Panc1 (cell line): ENCODE measurements at regions not wholly inside any gene's neighbourhood (a gene's known extent, or its start where the extent isn't known, plus 50 kb on each side); places are given as distances from the start of the nearest gene placed in this dataset.

Experiments
- ATAC-seq: fragments of 200-7000 bp; cut with Tn5 transposase; 2 replicates; pipeline ENCODE4 v1.9.1; 2020; ENCODE audit warnings: mild to moderate bottlenecking, moderate library complexity
- BruUV-seq: library from RNA; stranded (reverse); fragments of 400-500 nt; replicated peaks from 2 replicates; lab custom pipeline; 2021; lab: Mats Ljungman, UMichigan
- CTCF ChIA-PET: fragments of 300-600 bp; sonication (Branson Sonifier 250); formaldehyde crosslinking; loops from one replicate; lab custom pipeline; 2022; ENCODE audit warnings: antibody characterized with exemption; lab: Charles Lee
- POLR2A ChIA-PET: fragments of 300-600 bp; sonication (Branson Sonifier 250); formaldehyde crosslinking; loops from one replicate; lab custom pipeline; 2022; ENCODE audit warnings: antibody characterized with exemption; lab: Charles Lee
- DNase-seq: peaks from one replicate; pipeline ENCODE4 v3.0.0-alpha.2; 2010; ENCODE audit warnings: low read depth, low spot score
- H3K27ac ChIP-seq: 2 replicates; pipeline ENCODE4 v1.5.1; 2011; ENCODE audit warnings: mild to moderate bottlenecking, low read length, inconsistent platforms
- H3K27me3 ChIP-seq: fragments of 200-500 bp; sonication (Bioruptor generic); 2 replicates; pipeline ENCODE4 v1.6.0; 2014; ENCODE audit warnings: low read length, inconsistent platforms; ENCODE audit not compliant: control insufficient read depth, insufficient read depth
- H3K36me3 ChIP-seq: fragments of 200-500 bp; sonication (Bioruptor generic); 2 replicates; pipeline ENCODE4 v1.5.1; 2014; ENCODE audit warnings: inconsistent platforms, mild to moderate bottlenecking, low read length, moderate library complexity; ENCODE audit not compliant: control insufficient read depth, insufficient read depth
- H3K4me1 ChIP-seq: 2 replicates; pipeline ENCODE4 v1.5.1; 2011; ENCODE audit warnings: inconsistent platforms, mild to moderate bottlenecking, low read length, moderate library complexity; ENCODE audit not compliant: control insufficient read depth, insufficient read depth
- H3K4me3 ChIP-seq, 2 experiments: 2 replicates each; pipeline ENCODE4 v1.5.1; 2011 to 2012; ENCODE audit warnings: low read depth in 2 of 2, low read length in 2 of 2, mild to moderate bottlenecking in 2 of 2, inconsistent platforms in 1 of 2, moderate library complexity in 1 of 2
- H3K9me3 ChIP-seq: fragments of 200-500 bp; sonication (Bioruptor generic); 2 replicates; pipeline ENCODE4 v1.5.1; 2014; ENCODE audit warnings: low read depth, mild to moderate bottlenecking, inconsistent platforms, low read length, moderate library complexity; ENCODE audit not compliant: control insufficient read depth, insufficient read depth
- CTCF ChIP-seq: fragments of 450-650 bp; IDR thresholded peaks from 2 replicates; pipeline ENCODE4 v1.5.1; 2017; ENCODE audit warnings: mild to moderate bottlenecking
- POLR2AphosphoS5 ChIP-seq: IDR thresholded peaks from 2 replicates; pipeline ENCODE4 v1.6.1; 2012; ENCODE audit warnings: mild to moderate bottlenecking, low read depth, low read length, moderate library complexity
- REST ChIP-seq, 2 experiments: IDR thresholded peaks; 2 replicates each; pipeline ENCODE4 v1.6.1; 2011 to 2012; ENCODE audit warnings: low read depth in 2 of 2, control low read depth in 1 of 2, low read length in 1 of 2, mild to moderate bottlenecking in 1 of 2, moderate library complexity in 1 of 2; ENCODE audit not compliant: insufficient read depth in 1 of 2
- SIN3A ChIP-seq: IDR thresholded peaks from 2 replicates; pipeline ENCODE4 v1.6.1; 2012; ENCODE audit warnings: low read depth, mild to moderate bottlenecking, low read length, moderate library complexity, borderline replicate concordance; ENCODE audit not compliant: insufficient read depth
- TCF7L2 ChIP-seq: IDR thresholded peaks from 2 replicates; pipeline ENCODE4 v1.6.1; 2011; ENCODE audit warnings: mild to moderate bottlenecking, low read depth, low read length, inconsistent platforms
- in situ Hi-C: cut with HindIII; loops from 2 replicates; pipeline ENCODE4 v1.10.0; 2016; ENCODE audit warnings: low sequenced_read_pairs, low pct_unique_long_range_greater_than_20kb
- intact Hi-C: fragments of 100-400 bp; cut with micrococcal nuclease; formaldehyde crosslinking; loops from one replicate; pipeline ENCODE4 v1.10.0; 2022; ENCODE audit not compliant: unreplicated experiment

DNA sequence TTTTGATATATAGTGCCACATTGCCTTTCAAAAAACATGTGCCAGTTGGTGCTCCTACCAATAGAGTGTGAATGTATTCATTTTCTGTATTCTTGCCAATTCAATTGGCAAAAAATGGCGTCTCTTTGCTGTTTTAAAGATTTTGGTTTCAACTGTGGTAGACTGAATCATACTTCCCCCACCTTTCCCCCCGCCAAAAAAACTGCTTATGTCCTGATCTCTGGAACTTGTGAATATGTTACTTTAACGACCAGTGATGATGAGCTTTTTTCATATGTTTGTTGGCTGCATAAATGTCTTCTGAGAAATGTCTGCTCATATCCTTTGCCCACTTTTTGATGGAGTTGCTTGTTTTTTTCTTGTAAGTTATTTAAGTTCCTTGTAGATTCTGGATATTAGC is 325.1 kb upstream of the KCNJ16 start:
- intact Hi-C loops (no loop called here), in situ Hi-C loops (no loop called here)
- no peak overlapping the region for H3K4me3 ChIP-seq
- TF ChIP-seq CTCF (no peak), SIN3A (no peak), POLR2AphosphoS5 (no peak)
- no peaks in the 10 kb centered on the region for H3K9me3 ChIP-seq
- CTCF ChIA-PET: no interaction called here
- BruUV-seq: no TSS peak
- no peaks in the 10 kb centered on the region for H3K4me1 ChIP-seq
- no peaks in the 10 kb centered on the region for H3K27me3 ChIP-seq
- no peak for DNase-seq
- POLR2A ChIA-PET: no interaction called here
- H3K27ac ChIP-seq: no peak overlapping the region
- no peaks in the 10 kb centered on the region for H3K36me3 ChIP-seq
- no peak for ATAC-seq

DNA sequence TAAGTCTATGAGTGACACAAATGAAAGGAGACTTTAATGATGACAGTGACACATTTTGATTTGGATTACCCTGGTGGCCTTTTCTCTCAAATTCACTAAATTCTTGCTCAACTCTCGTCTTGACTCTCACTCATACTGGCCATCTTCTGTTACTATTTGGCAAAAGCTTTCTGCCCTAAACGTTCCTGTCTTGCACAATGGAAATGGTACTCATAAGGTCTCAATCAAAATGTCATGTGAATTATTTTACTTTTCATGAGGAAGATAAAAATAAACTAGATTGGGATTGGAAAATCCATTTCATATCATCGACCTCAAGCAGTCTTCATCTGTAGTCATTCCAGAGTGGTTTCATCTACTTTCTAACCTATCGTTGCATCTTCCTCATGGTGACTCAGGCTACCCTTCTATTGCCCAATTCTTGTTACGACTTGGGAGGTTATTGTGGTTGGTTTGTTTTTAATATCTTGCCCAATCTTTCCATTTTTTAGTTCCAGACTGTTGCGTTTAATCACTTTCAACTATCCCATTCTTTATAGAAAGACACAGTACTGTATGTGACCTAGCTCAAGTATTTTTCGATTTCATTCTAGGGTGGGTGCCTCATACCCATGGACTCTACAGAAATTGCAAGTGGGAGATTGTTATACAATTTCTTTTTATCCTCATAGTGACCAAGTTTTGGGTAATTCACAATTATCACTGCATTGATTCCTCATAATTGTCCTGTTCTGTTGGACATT is 317.2 kb upstream of the KCNJ16 start:
- no peaks in the 10 kb centered on the region; the same call in 1 of the 2 replicates for H3K4me1 ChIP-seq
- in situ Hi-C loops (no loop called here), intact Hi-C loops (no loop called here)
- no peak overlapping the region for H3K4me3 ChIP-seq
- CTCF ChIA-PET: no interaction called here
- TF ChIP-seq CTCF: no peak
- no peak for TF ChIP-seq POLR2AphosphoS5
- TF ChIP-seq SIN3A: no peak
- no peak for TF ChIP-seq TCF7L2
- TF ChIP-seq REST (IDR thresholded peaks at IDR 0.05; ENCODE audit: insufficient read depth in 1 of 2, low read depth in 2 of 2, low read length in 1 of 2): no peak
- H3K27ac ChIP-seq: no peak overlapping the region
- POLR2A ChIA-PET: no interaction called here
- ATAC-seq (no peak), DNase-seq (no peak)
- H3K9me3 ChIP-seq: no peaks in the 10 kb centered on the region
- no peaks in the 10 kb centered on the region for H3K27me3 ChIP-seq
- no TSS peak for BruUV-seq
- no peaks in the 10 kb centered on the region for H3K36me3 ChIP-seq
